Endothelial cell of umbilical vein (primary cell): ENCODE measurements at regions not wholly inside any gene's neighbourhood (a gene's known extent, or its start where the extent isn't known, plus 50 kb on each side); places are given as distances from the start of the nearest gene placed in this dataset.

Source experiments
- BruUV-seq: library from RNA; stranded (reverse); fragments of 400-500 nt; replicated peaks from 2 replicates; lab custom pipeline; 2021; lab: Mats Ljungman, UMichigan
- CTCF ChIA-PET: fragments of 300-600, 350-600 bp; sonication (Branson Sonifier 250); formaldehyde crosslinking; loops from one replicate; lab custom pipeline; 2021; ENCODE audit warnings: antibody characterized with exemption, inconsistent platforms; lab: Charles Lee
- POLR2A ChIA-PET: fragments of 300-600, 350-600 bp; sonication (Branson Sonifier 250); formaldehyde crosslinking; loops from one replicate; lab custom pipeline; 2021; ENCODE audit warnings: antibody characterized with exemption, inconsistent platforms; lab: Charles Lee
- DNase-seq: peaks from one replicate; pipeline ENCODE4 v3.0.0-alpha.2; 2011; ENCODE audit warnings: low read depth, low spot score
- FAIRE-seq: peaks from 2 replicates; lab custom pipeline; 2011; peaks lifted over from hg19 to GRCh38; lab: Jason Lieb, UNC
- H2AFZ ChIP-seq: 2 replicates; pipeline ENCODE4 v1.6.0; 2012; ENCODE audit warnings: low read depth, low read length, control low read depth, inconsistent platforms
- H3K27ac ChIP-seq: 2 replicates; pipeline ENCODE4 v1.5.1; 2011; ENCODE audit warnings: low read depth, mild to moderate bottlenecking, control low read depth, low read length, moderate library complexity; ENCODE audit not compliant: insufficient read depth
- H3K27me3 ChIP-seq, 2 experiments: 2 replicates each; pipeline versions ENCODE4 v1.6.0 to v1.6.1; 2011; ENCODE audit warnings: low read length in 2 of 2, mixed read lengths in 1 of 2; ENCODE audit not compliant: control insufficient read depth in 2 of 2, insufficient read depth in 2 of 2
- H3K36me3 ChIP-seq, 2 experiments: 2 replicates in 1 of 2; 3 replicates in 1 of 2; pipeline ENCODE4 v1.5.1; 2011; ENCODE audit warnings: low read length in 2 of 2, mild to moderate bottlenecking in 1 of 2, moderate library complexity in 1 of 2; ENCODE audit not compliant: control insufficient read depth in 2 of 2, insufficient read depth in 2 of 2; ENCODE audit errors: extremely low read depth in 1 of 2
- H3K4me1 ChIP-seq: 3 replicates; pipeline ENCODE4 v1.5.1; 2011; ENCODE audit warnings: mild to moderate bottlenecking, low read length; ENCODE audit not compliant: control insufficient read depth, insufficient read depth; ENCODE audit errors: extremely low read depth
- H3K4me2 ChIP-seq: 2 replicates; pipeline ENCODE4 v1.6.1; 2011; ENCODE audit warnings: low read length, control low read depth, mixed read lengths; ENCODE audit not compliant: insufficient read depth
- H3K4me3 ChIP-seq, 3 experiments: fragments of 200-600 bp in 1 of 3; sonication (generic), shearing (Covaris generic) in 1 of 3; replicated peaks in 1 of 3; 2 replicates each; pipeline ENCODE4 v1.5.1; 2011 to 2016; ENCODE audit warnings: control low read depth in 3 of 3, low read length in 3 of 3, mild to moderate bottlenecking in 2 of 3, inconsistent platforms in 1 of 3, low read depth in 1 of 3, moderate library complexity in 1 of 3; ENCODE audit not compliant: insufficient read depth in 1 of 3
- H3K79me2 ChIP-seq: 2 replicates; pipeline ENCODE4 v1.6.0; 2012; ENCODE audit warnings: low read length, inconsistent platforms; ENCODE audit not compliant: control insufficient read depth, insufficient read depth
- H3K9ac ChIP-seq: replicated peaks from 2 replicates; pipeline ENCODE3; 2011; ENCODE audit warnings: low read length, control low read depth; ENCODE audit not compliant: insufficient read depth; ENCODE audit errors: extremely low read depth
- H3K9me1 ChIP-seq: replicated peaks from 3 replicates; pipeline ENCODE4 v1.6.0; 2011; ENCODE audit warnings: mild to moderate bottlenecking, low read length; ENCODE audit not compliant: control insufficient read depth, insufficient read depth; ENCODE audit errors: extremely low read depth
- H3K9me3 ChIP-seq: replicated peaks from 2 replicates; pipeline ENCODE4 v1.5.1; 2012; ENCODE audit warnings: low read length, inconsistent platforms; ENCODE audit not compliant: control insufficient read depth, insufficient read depth
- H4K20me1 ChIP-seq: replicated peaks from 2 replicates; pipeline ENCODE3; 2011; ENCODE audit warnings: mild to moderate bottlenecking, low read length; ENCODE audit not compliant: control insufficient read depth, insufficient read depth; ENCODE audit errors: extremely low read depth
- EZH2 ChIP-seq: IDR thresholded peaks from 2 replicates; pipeline ENCODE4 v1.6.1; 2012; ENCODE audit warnings: borderline replicate concordance, low read depth, mild to moderate bottlenecking, moderate library complexity, low read length, inconsistent platforms; ENCODE audit not compliant: severe bottlenecking
- FOS ChIP-seq: IDR thresholded peaks from 2 replicates; pipeline ENCODE4 v1.6.1; 2011; ENCODE audit warnings: mild to moderate bottlenecking, low read length, moderate library complexity, borderline replicate concordance; ENCODE audit not compliant: insufficient read depth
- GATA2 ChIP-seq: IDR thresholded peaks from 2 replicates; pipeline ENCODE4 v1.7.0; 2011; ENCODE audit warnings: low read depth, mild to moderate bottlenecking, moderate library complexity, mixed read lengths, low read length; ENCODE audit not compliant: insufficient read length, insufficient read depth
- JUN ChIP-seq: IDR thresholded peaks from 2 replicates; pipeline ENCODE4 v1.6.1; 2011; ENCODE audit warnings: borderline replicate concordance, low read depth; ENCODE audit not compliant: insufficient read length, insufficient read depth
- MYC ChIP-seq: IDR thresholded peaks from one replicate; pipeline ENCODE4 v1.6.1; 2011; ENCODE audit warnings: mild to moderate bottlenecking, low read depth, low read length
- POLR2A ChIP-seq: IDR thresholded peaks from 2 replicates; pipeline ENCODE4 v1.6.1; 2012; ENCODE audit warnings: low read depth, mild to moderate bottlenecking, control low read depth, low read length
- POLR2AphosphoS5 ChIP-seq: IDR thresholded peaks from 2 replicates; pipeline ENCODE4 v1.6.1; 2012; ENCODE audit warnings: low read depth, mild to moderate bottlenecking, control low read depth, low read length, moderate library complexity; ENCODE audit not compliant: insufficient read depth
- dilution Hi-C: fragments of 300-500 bp; cut with MboI; formaldehyde crosslinking; loops from one replicate; pipeline ENCODE4 v1.15.0; 2019; ENCODE audit warnings: low sequenced_read_pairs; ENCODE audit not compliant: extremely low pct_ligation_motif_present
- intact Hi-C: fragments of 100-400 bp; cut with micrococcal nuclease; formaldehyde crosslinking; loops from one replicate; pipeline ENCODE4 v1.10.0; 2022
- TF ChIP-seq, protein P1 (sequence below), 2 donors: IDR thresholded peaks; 1 replicate in 1 of 2; 2 replicates in 1 of 2; pipeline ENCODE4 v1.5.1; 2011; ENCODE audit warnings: low read length in 2 of 2, mild to moderate bottlenecking in 2 of 2, moderate library complexity in 2 of 2, control low read depth in 1 of 2, inconsistent platforms in 1 of 2, low read depth in 1 of 2; ENCODE audit not compliant: insufficient read depth in 1 of 2; ENCODE audit errors: extremely low read depth in 1 of 2
- TF ChIP-seq, protein P2 (sequence below): IDR thresholded peaks from 2 replicates; pipeline ENCODE4 v1.6.1; 2011; ENCODE audit not compliant: insufficient read depth, insufficient read length

DNA sequence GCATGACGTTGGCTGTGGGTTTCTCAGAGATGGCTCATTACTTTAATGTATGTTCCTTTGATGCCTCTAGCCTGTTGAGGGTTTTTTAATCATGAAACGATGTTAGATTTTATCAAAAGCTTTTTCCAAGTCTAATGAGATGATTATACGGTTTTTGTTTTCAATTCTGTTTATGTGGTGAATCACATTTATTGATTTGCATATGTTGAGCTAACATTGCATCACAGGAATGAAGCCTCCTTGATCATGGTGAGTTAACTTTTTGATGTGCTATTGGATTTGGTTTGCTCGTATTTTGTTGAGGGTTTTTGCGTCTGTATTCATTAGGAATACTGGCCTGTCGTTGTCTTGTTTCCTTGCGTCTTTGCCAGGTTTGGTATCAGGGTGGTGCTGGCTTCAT is 52.3 kb upstream of the PTPN12 start:
- Histone ChIP-seq H3K36me3 (no peaks in the 10 kb centered on the region), H3K27me3 (peaks cover 0 to 8% of the 10 kb centered on the region in 2 experiments), H4K20me1 (no peaks in the 10 kb centered on the region), H3K9me3 (no peaks in the 10 kb centered on the region), H2AFZ (no peak overlapping the region), H3K4me3 (no peak overlapping the region), H3K79me2 (no peaks in the 10 kb centered on the region), H3K9me1 (no peaks in the 10 kb centered on the region), H3K4me1 (no peaks in the 10 kb centered on the region), H3K9ac (no peak overlapping the region), H3K4me2 (no peak overlapping the region), H3K27ac (no peak overlapping the region)
- dilution Hi-C loops, result no loop called here
- ChIA-PET POLR2A (no interaction called here), CTCF (no interaction called here)
- no peak for TF ChIP-seq GATA2
- no peak for DNase-seq
- FAIRE-seq, result no peak
- no TSS peak for BruUV-seq
- intact Hi-C loops, result no loop called here

GRCh38 chr7:77482015-77482414 is 55.1 kb upstream of the PTPN12 start:
- DNase-seq, result no peak
- TF ChIP-seq JUN (no peak), POLR2A (no peak), EZH2 (no peak), FOS (no peak), MYC (no peak), POLR2AphosphoS5 (no peak), GATA2 (no peak)
- TF ChIP-seq, protein P1, sequence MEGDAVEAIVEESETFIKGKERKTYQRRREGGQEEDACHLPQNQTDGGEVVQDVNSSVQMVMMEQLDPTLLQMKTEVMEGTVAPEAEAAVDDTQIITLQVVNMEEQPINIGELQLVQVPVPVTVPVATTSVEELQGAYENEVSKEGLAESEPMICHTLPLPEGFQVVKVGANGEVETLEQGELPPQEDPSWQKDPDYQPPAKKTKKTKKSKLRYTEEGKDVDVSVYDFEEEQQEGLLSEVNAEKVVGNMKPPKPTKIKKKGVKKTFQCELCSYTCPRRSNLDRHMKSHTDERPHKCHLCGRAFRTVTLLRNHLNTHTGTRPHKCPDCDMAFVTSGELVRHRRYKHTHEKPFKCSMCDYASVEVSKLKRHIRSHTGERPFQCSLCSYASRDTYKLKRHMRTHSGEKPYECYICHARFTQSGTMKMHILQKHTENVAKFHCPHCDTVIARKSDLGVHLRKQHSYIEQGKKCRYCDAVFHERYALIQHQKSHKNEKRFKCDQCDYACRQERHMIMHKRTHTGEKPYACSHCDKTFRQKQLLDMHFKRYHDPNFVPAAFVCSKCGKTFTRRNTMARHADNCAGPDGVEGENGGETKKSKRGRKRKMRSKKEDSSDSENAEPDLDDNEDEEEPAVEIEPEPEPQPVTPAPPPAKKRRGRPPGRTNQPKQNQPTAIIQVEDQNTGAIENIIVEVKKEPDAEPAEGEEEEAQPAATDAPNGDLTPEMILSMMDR (IDR thresholded peaks at IDR 0.05; ENCODE audit: extremely low read depth in 1 of 2, insufficient read depth in 1 of 2, low read depth in 1 of 2, low read length in 2 of 2), result no peak
- TF ChIP-seq, protein P2, sequence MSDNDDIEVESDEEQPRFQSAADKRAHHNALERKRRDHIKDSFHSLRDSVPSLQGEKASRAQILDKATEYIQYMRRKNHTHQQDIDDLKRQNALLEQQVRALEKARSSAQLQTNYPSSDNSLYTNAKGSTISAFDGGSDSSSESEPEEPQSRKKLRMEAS, result no peak
- POLR2A ChIA-PET, result no interaction called here
- Histone ChIP-seq H3K4me3 (no peak overlapping the region), H3K4me1 (no peaks in the 10 kb centered on the region), H3K9me1 (no peaks in the 10 kb centered on the region), H3K9ac (no peak overlapping the region), H4K20me1 (no peaks in the 10 kb centered on the region), H3K4me2 (no peak overlapping the region), H3K9me3 (no peaks in the 10 kb centered on the region), H2AFZ (no peak overlapping the region), H3K79me2 (no peaks in the 10 kb centered on the region), H3K27me3 (peaks cover 0 to 4% of the 10 kb centered on the region in 2 experiments), H3K27ac (no peak overlapping the region), H3K36me3 (no peaks in the 10 kb centered on the region)
- dilution Hi-C loops, result no loop called here
- CTCF ChIA-PET, result no interaction called here
- FAIRE-seq, result no peak
- intact Hi-C loops, result no loop called here
- BruUV-seq, result no TSS peak
